Neural progenitor cell (in vitro differentiated cells): ENCODE measurements at regions not wholly inside any gene's neighbourhood (a gene's known extent, or its start where the extent isn't known, plus 50 kb on each side); places are given as distances from the start of the nearest gene placed in this dataset.

Experiments
- DNase-seq: peaks from one replicate; pipeline ENCODE4 v3.0.0-alpha.2; 2016; ENCODE audit warnings: low spot score
- H2AFZ ChIP-seq: fragments of 200-600 bp; sonication (generic); replicated peaks from 2 replicates; pipeline ENCODE4 v1.6.1; 2016; ENCODE audit warnings: antibody characterized with exemption
- H3F3A ChIP-seq: fragments of 200-600 bp; sonication (generic); 2 replicates; pipeline ENCODE4 v1.6.1; 2016; ENCODE audit warnings: antibody characterized with exemption, low read depth
- H3K27ac ChIP-seq: fragments of 200-600 bp; sonication (generic); 2 replicates; pipeline ENCODE4 v1.5.1; 2016; ENCODE audit warnings: mild to moderate bottlenecking
- H3K27me3 ChIP-seq: fragments of 200-600 bp; sonication (generic); 2 replicates; pipeline ENCODE4 v1.6.1; 2016; ENCODE audit warnings: mild to moderate bottlenecking, moderate library complexity
- H3K36me3 ChIP-seq: fragments of 200-600 bp; sonication (generic); 2 replicates; pipeline ENCODE4 v1.5.1; 2016
- H3K4me1 ChIP-seq: fragments of 200-600 bp; sonication (generic); 2 replicates; pipeline ENCODE4 v1.6.1; 2016; ENCODE audit warnings: mixed run types
- H3K4me2 ChIP-seq: fragments of 200-600 bp; sonication (generic); 2 replicates; pipeline ENCODE4 v1.6.1; 2016
- H3K4me3 ChIP-seq: fragments of 200-600 bp; sonication (generic); 2 replicates; pipeline ENCODE4 v1.5.1; 2016
- H3K79me2 ChIP-seq: fragments of 200-600 bp; sonication (generic); 2 replicates; pipeline ENCODE4 v1.6.1; 2016; ENCODE audit warnings: low read depth
- H3K9ac ChIP-seq: fragments of 200-600 bp; sonication (generic); 2 replicates; pipeline ENCODE4 v1.6.1; 2016
- H3K9me3 ChIP-seq: fragments of 200-600 bp; sonication (generic); 2 replicates; pipeline ENCODE4 v1.5.1; 2016; ENCODE audit warnings: low read depth
- H4K20me1 ChIP-seq: fragments of 200-600 bp; sonication (generic); 2 replicates; pipeline ENCODE4 v1.6.1; 2016; ENCODE audit warnings: low read depth
- H3K27ac Mint-ChIP-seq: 3 replicates; pipeline ENCODE4 v1.8.0; 2021; ENCODE audit warnings: mixed read lengths
- H3K27me3 Mint-ChIP-seq: 2 replicates; pipeline ENCODE4 v1.8.0; 2022; ENCODE audit warnings: low read depth, mild to moderate bottlenecking, inconsistent platforms, moderate library complexity, mixed read lengths; ENCODE audit not compliant: insufficient read depth
- H3K36me3 Mint-ChIP-seq: 3 replicates; pipeline ENCODE4 v1.8.0; 2021; ENCODE audit warnings: mixed read lengths
- H3K4me1 Mint-ChIP-seq: 3 replicates; pipeline ENCODE4 v1.8.0; 2021; ENCODE audit warnings: mixed read lengths
- H3K4me3 Mint-ChIP-seq: 3 replicates; pipeline ENCODE4 v1.8.0; 2021; ENCODE audit warnings: mild to moderate bottlenecking, moderate library complexity, mixed read lengths
- H3K9me3 Mint-ChIP-seq: 3 replicates; pipeline ENCODE4 v1.8.0; 2020; ENCODE audit warnings: mixed read lengths
- EZH2 ChIP-seq: fragments of 200-600 bp; sonication (generic); IDR thresholded peaks from 2 replicates; pipeline ENCODE4 v1.6.1; 2017; ENCODE audit warnings: antibody characterized with exemption, mild to moderate bottlenecking, moderate library complexity
- EZH2phosphoT487 ChIP-seq: fragments of 200-600 bp; sonication (generic); IDR thresholded peaks from 2 replicates; pipeline ENCODE4 v1.6.1; 2017; ENCODE audit warnings: antibody characterized with exemption
- TF ChIP-seq, protein P1 (sequence below): fragments of 200-600 bp; sonication (generic); IDR thresholded peaks from 2 replicates; pipeline ENCODE4 v1.5.1; 2017; ENCODE audit warnings: antibody characterized with exemption, mild to moderate bottlenecking

DNA sequence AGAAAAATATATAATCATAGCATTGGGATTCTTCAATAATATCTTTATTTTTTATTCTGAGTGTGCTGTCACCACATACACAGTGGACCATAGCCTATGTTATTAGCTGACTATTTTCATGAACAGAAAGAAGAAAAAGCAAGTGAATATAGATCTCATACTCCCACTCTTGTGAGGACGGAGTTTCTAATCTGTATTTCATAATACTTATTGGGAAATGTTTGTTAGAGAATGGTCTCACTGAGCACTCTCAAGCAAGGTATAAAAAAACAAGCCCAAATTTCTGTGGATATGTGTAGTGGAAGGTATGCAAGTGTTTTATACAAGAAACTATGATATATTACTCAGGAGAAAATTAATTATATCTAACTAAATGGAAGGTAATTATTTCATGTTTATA is 1218.1 kb downstream of the SLITRK1 start:
- no peak for TF ChIP-seq EZH2phosphoT487
- TF ChIP-seq, protein P1, sequence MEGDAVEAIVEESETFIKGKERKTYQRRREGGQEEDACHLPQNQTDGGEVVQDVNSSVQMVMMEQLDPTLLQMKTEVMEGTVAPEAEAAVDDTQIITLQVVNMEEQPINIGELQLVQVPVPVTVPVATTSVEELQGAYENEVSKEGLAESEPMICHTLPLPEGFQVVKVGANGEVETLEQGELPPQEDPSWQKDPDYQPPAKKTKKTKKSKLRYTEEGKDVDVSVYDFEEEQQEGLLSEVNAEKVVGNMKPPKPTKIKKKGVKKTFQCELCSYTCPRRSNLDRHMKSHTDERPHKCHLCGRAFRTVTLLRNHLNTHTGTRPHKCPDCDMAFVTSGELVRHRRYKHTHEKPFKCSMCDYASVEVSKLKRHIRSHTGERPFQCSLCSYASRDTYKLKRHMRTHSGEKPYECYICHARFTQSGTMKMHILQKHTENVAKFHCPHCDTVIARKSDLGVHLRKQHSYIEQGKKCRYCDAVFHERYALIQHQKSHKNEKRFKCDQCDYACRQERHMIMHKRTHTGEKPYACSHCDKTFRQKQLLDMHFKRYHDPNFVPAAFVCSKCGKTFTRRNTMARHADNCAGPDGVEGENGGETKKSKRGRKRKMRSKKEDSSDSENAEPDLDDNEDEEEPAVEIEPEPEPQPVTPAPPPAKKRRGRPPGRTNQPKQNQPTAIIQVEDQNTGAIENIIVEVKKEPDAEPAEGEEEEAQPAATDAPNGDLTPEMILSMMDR: no peak
- no peak for TF ChIP-seq EZH2
- Histone ChIP-seq H3F3A (no peaks in the 10 kb centered on the region), H3K4me1 (no peaks in the 10 kb centered on the region), H3K9ac (no peak overlapping the region), H4K20me1 (no peaks in the 10 kb centered on the region), H2AFZ (no peak overlapping the region), H3K4me2 (no peak overlapping the region), H3K27me3 (no peaks in the 10 kb centered on the region), H3K36me3 (no peaks in the 10 kb centered on the region), H3K4me3 (no peak overlapping the region), H3K27ac (no peak overlapping the region), H3K9me3 (no peaks in the 10 kb centered on the region), H3K79me2 (no peaks in the 10 kb centered on the region)
- Mint-ChIP-seq H3K27me3 (no peaks in the 10 kb centered on the region), H3K27ac (no peak overlapping the region), H3K9me3 (no peaks in the 10 kb centered on the region), H3K4me3 (no peak overlapping the region), H3K36me3 (no peaks in the 10 kb centered on the region), H3K4me1 (no peaks in the 10 kb centered on the region)
- DNase-seq: no peak

DNA sequence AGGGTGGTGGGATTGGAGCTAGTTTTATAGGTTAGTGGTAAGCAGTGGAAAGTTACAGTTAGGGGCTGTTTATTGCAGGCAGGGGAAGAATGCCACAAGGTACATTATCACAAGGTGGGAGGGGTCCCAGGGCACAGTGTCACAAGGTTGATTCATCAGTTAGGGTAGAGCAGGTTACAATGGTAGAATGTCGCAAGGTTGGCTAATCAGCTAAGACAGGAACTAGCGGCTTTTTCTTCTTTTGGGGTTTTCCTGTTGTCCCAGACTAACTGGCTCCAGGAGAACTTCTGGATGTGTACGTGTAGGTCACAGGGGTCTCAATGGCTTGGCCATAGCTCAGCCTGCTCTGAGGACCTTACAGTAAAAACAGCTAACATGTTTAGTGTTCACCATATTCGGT is 1221.1 kb downstream of the SLITRK1 start:
- Mint-ChIP-seq H3K27me3 (no peaks in the 10 kb centered on the region), H3K27ac (no peak overlapping the region), H3K4me1 (no peaks in the 10 kb centered on the region), H3K36me3 (no peaks in the 10 kb centered on the region), H3K9me3 (no peaks in the 10 kb centered on the region), H3K4me3 (no peak overlapping the region)
- no peaks in the 10 kb centered on the region for H3K9me3 ChIP-seq
- H3K36me3 ChIP-seq: no peaks in the 10 kb centered on the region
- H3K27me3 ChIP-seq: no peaks in the 10 kb centered on the region
- H4K20me1 ChIP-seq: no peaks in the 10 kb centered on the region
- TF ChIP-seq, protein P1: no peak
- TF ChIP-seq EZH2phosphoT487 (no peak), EZH2 (no peak)
- H3K27ac ChIP-seq: no peak overlapping the region
- H3K4me1 ChIP-seq: no peaks in the 10 kb centered on the region
- no peak for DNase-seq
- no peak overlapping the region for H3K9ac ChIP-seq
- no peak overlapping the region for H3K4me2 ChIP-seq
- no peaks in the 10 kb centered on the region for H3K79me2 ChIP-seq
- no peak overlapping the region for H2AFZ ChIP-seq
- H3F3A ChIP-seq: no peaks in the 10 kb centered on the region
- H3K4me3 ChIP-seq: no peak overlapping the region

DNA sequence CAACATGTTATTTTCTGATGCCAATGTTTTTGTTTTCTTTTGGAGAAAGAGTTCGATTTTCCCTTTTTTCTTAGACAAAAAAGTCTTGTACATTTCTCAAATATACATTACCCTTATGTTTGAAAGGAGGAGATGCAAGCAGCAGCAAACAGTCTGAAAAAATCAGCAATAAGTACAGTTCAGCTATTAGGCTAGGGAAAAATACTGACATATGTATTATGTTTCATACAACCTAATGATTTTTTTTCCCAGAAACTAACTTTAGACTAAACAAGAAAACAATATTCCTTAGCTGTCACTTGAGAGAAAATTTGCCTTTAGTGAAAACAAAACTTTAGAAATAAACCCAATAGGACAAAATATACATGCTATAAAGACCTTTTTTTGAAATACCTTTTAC is 1223.5 kb downstream of the SLITRK1 start:
- no peaks in the 10 kb centered on the region for H3K79me2 ChIP-seq
- H3K4me1 ChIP-seq: no peaks in the 10 kb centered on the region
- no peaks in the 10 kb centered on the region for H3K9me3 ChIP-seq
- H2AFZ ChIP-seq: no peak overlapping the region
- Mint-ChIP-seq H3K4me3 (no peak overlapping the region), H3K36me3 (no peaks in the 10 kb centered on the region), H3K9me3 (no peaks in the 10 kb centered on the region), H3K27me3 (no peaks in the 10 kb centered on the region), H3K4me1 (no peaks in the 10 kb centered on the region), H3K27ac (no peak overlapping the region)
- no peak overlapping the region for H3K4me3 ChIP-seq
- H3K27ac ChIP-seq: no peak overlapping the region
- no peaks in the 10 kb centered on the region for H4K20me1 ChIP-seq
- TF ChIP-seq, protein P1: no peak
- TF ChIP-seq EZH2 (no peak), EZH2phosphoT487 (no peak)
- H3F3A ChIP-seq: no peaks in the 10 kb centered on the region
- no peaks in the 10 kb centered on the region for H3K27me3 ChIP-seq
- H3K9ac ChIP-seq: no peak overlapping the region
- no peak overlapping the region for H3K4me2 ChIP-seq
- no peak for DNase-seq
- no peaks in the 10 kb centered on the region for H3K36me3 ChIP-seq

DNA sequence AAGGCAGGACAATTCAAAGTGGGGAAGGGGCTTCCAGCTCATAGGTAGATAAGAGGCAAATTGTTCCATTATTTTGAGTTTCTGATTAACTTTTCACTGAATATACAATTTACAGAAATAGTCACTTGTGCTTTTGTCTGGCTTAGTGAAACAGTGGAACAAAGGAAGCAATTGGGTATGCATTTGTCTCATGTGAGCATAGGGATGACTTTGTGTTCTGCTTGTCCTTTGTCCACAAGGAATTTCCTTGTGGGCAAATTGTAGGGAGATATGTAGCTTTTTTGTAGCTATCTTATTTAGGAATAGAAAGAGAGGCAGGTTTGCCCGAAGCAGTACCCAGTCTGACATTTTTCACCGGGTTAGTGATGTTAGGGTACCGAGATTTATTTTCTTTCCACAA is 1224.8 kb downstream of the SLITRK1 start:
- Histone ChIP-seq H4K20me1 (no peaks in the 10 kb centered on the region), H3K4me1 (no peaks in the 10 kb centered on the region), H3K9me3 (no peaks in the 10 kb centered on the region), H3K79me2 (no peaks in the 10 kb centered on the region), H3K27me3 (no peaks in the 10 kb centered on the region), H3K36me3 (no peaks in the 10 kb centered on the region), H3F3A (no peaks in the 10 kb centered on the region), H2AFZ (no peak overlapping the region), H3K27ac (no peak overlapping the region), H3K4me2 (no peak overlapping the region), H3K9ac (no peak overlapping the region), H3K4me3 (no peak overlapping the region)
- H3K4me1 Mint-ChIP-seq: no peaks in the 10 kb centered on the region
- TF ChIP-seq EZH2 (no peak), EZH2phosphoT487 (no peak)
- TF ChIP-seq, protein P1: no peak
- DNase-seq: no peak
- no peaks in the 10 kb centered on the region for H3K9me3 Mint-ChIP-seq
- no peak overlapping the region for H3K4me3 Mint-ChIP-seq
- no peaks in the 10 kb centered on the region for H3K36me3 Mint-ChIP-seq
- H3K27me3 Mint-ChIP-seq: no peaks in the 10 kb centered on the region
- H3K27ac Mint-ChIP-seq: no peak overlapping the region
